Gastrocnemius medialis (tissue), 4 donors: ENCODE measurements at regions not wholly inside any gene's neighbourhood (a gene's known extent, or its start where the extent isn't known, plus 50 kb on each side); places are given as distances from the start of the nearest gene placed in this dataset.

Source experiments
- ATAC-seq, 2 donors: fragments of 150-250 bp; one replicate each; pipeline ENCODE4 v1.9.1; 2016
- DNase-seq, 2 donors: peaks; one replicate each; pipeline ENCODE4 v3.0.0-alpha.2; 2019
- H3K27ac ChIP-seq, 4 donors: fragments of 200-600 bp; sonication (generic); 1 replicate in 1 of 4; 2 replicates in 3 of 4; pipeline ENCODE4 v1.5.1; 2016 to 2018; ENCODE audit warnings: mild to moderate bottlenecking in 2 of 4, moderate library complexity in 1 of 4
- H3K27me3 ChIP-seq, 3 donors: fragments of 200-600 bp; sonication (generic) in 2 of 3; 1 replicate in 1 of 3; 2 replicates in 2 of 3; pipeline versions ENCODE4 v1.5.1 to v1.6.0; 2016 to 2019; ENCODE audit warnings: mild to moderate bottlenecking in 1 of 3, moderate library complexity in 1 of 3
- H3K36me3 ChIP-seq, 2 donors: fragments of 200-600 bp; sonication (generic) in 1 of 2; one replicate each; pipeline ENCODE4 v1.5.1; 2017 to 2018
- H3K4me1 ChIP-seq, 2 donors: fragments of 200-600 bp; sonication (generic) in 1 of 2; one replicate each; pipeline ENCODE4 v1.5.1; 2016 to 2017; ENCODE audit warnings: mild to moderate bottlenecking in 2 of 2
- H3K4me3 ChIP-seq, 4 donors: fragments of 200-600 bp; sonication (generic) in 3 of 4; 1 replicate in 1 of 4; 2 replicates in 3 of 4; pipeline ENCODE4 v1.5.1; 2016 to 2019; ENCODE audit warnings: mild to moderate bottlenecking in 2 of 4
- H3K9me3 ChIP-seq, 3 donors: fragments of 200-600 bp; sonication (generic) in 2 of 3; 1 replicate in 1 of 3; 2 replicates in 2 of 3; pipeline ENCODE4 v1.5.1; 2016 to 2019
- POLR2A ChIP-seq, 2 donors: fragments of 450-650 bp; IDR thresholded peaks; one replicate each; pipeline ENCODE4 v1.6.1; 2017; ENCODE audit warnings: antibody characterized with exemption in 2 of 2, mild to moderate bottlenecking in 2 of 2, moderate library complexity in 2 of 2
- in situ Hi-C, 4 donors: fragments of 200-750 bp; cut with MboI; loops; one replicate each; pipeline versions ENCODE4 v1.15.0 to v1.8.0; 2017; ENCODE audit warnings: low sequenced_read_pairs in 4 of 4
- intact Hi-C: fragments of 100-400 bp; cut with DNase I; formaldehyde crosslinking; loops from one replicate; pipeline ENCODE4 v1.15.1; 2023; ENCODE audit warnings: low total_unique reads
- TF ChIP-seq, protein P1 (sequence below), 5 experiments: fragments of 450-650 bp in 3 of 5; fragments of 200-600 bp in 2 of 5; sonication (generic) in 2 of 5; IDR thresholded peaks in 4 of 5; conservative IDR thresholded peaks in 1 of 5; 1 replicate in 4 of 5; 2 replicates in 1 of 5; pipeline ENCODE4 v1.5.1; 2016 to 2019; ENCODE audit warnings: antibody characterized with exemption in 5 of 5, mild to moderate bottlenecking in 3 of 5, moderate library complexity in 3 of 5

- Histone ChIP-seq H3K27me3 (no peaks in the 10 kb centered on the region), H3K9me3 (no peaks in the 10 kb centered on the region), H3K36me3 (no peaks in the 10 kb centered on the region), H3K4me1 (no peaks in the 10 kb centered on the region), H3K4me3 (no peak overlapping the region), H3K27ac (no peak overlapping the region)
- intact Hi-C loops: no loop called here
- DNase-seq (no peak), ATAC-seq (no peak)
- TF ChIP-seq, protein P1, sequence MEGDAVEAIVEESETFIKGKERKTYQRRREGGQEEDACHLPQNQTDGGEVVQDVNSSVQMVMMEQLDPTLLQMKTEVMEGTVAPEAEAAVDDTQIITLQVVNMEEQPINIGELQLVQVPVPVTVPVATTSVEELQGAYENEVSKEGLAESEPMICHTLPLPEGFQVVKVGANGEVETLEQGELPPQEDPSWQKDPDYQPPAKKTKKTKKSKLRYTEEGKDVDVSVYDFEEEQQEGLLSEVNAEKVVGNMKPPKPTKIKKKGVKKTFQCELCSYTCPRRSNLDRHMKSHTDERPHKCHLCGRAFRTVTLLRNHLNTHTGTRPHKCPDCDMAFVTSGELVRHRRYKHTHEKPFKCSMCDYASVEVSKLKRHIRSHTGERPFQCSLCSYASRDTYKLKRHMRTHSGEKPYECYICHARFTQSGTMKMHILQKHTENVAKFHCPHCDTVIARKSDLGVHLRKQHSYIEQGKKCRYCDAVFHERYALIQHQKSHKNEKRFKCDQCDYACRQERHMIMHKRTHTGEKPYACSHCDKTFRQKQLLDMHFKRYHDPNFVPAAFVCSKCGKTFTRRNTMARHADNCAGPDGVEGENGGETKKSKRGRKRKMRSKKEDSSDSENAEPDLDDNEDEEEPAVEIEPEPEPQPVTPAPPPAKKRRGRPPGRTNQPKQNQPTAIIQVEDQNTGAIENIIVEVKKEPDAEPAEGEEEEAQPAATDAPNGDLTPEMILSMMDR (IDR thresholded peaks at IDR 0.05 in 4 of 5, conservative IDR thresholded peaks at IDR 0.05 in 1 of 5): no peak
- no peak for TF ChIP-seq POLR2A (IDR thresholded peaks at IDR 0.05)
- in situ Hi-C loops: loop anchor here (25.0 kb wide), 3 partner anchors 466 to 541 kb away; partner anchors contain the start of gene CXCL12 (in 2 of the 4)
Measured at GRCh38 chr10:44853796-44854195, 57.3 kb upstream of the TMEM72 start.

DNA sequence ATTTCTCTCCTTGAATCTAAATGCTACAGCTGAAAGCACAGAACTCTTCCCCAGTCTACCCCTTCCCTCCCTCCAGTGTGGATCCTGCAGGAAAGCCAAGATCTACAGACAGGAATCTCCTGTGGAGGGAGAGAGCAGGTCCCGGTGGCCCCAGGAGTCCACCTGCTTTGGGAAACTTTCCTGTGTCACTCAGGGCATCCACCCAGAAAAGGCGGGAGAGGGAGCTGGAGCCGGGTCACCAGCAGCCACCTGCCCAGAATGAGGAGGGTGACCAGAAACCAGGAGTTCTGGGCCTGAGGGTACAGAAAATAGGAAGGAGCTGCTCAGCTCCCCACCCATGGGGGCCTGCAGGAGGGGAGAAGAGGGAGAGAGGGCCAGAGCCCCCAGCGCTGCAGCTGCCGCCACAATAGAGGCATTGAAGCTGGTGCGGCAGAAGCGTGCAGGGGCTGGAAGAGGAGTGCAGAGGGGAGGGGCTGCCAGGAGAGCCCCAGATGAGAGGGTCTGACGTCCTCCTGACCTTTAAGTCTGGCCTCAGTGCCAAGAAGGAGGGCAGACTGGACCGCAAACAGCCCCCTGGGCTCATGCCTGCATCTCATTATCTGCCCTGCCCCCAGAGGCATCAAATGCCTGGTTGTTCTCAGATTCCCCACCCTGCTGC lies 56.3 kb upstream of the TMEM72 start:
- TF ChIP-seq POLR2A (IDR thresholded peaks at IDR 0.05): no peak
- TF ChIP-seq, protein P1 (IDR thresholded peaks at IDR 0.05 in 4 of 5, conservative IDR thresholded peaks at IDR 0.05 in 1 of 5): no peak
- intact Hi-C loops: no loop called here
- Histone ChIP-seq H3K27me3 (no peaks in the 10 kb centered on the region), H3K4me3 (no peak overlapping the region), H3K27ac (no peak overlapping the region), H3K9me3 (no peaks in the 10 kb centered on the region), H3K4me1 (no peaks in the 10 kb centered on the region), H3K36me3 (no peaks in the 10 kb centered on the region)
- DNase-seq (no peak), ATAC-seq (no peak)
- in situ Hi-C loops: loop anchor here (25.0 kb wide), 3 partner anchors 468 to 543 kb away; partner anchors contain the start of gene CXCL12 (in 2 of the 4)

DNA sequence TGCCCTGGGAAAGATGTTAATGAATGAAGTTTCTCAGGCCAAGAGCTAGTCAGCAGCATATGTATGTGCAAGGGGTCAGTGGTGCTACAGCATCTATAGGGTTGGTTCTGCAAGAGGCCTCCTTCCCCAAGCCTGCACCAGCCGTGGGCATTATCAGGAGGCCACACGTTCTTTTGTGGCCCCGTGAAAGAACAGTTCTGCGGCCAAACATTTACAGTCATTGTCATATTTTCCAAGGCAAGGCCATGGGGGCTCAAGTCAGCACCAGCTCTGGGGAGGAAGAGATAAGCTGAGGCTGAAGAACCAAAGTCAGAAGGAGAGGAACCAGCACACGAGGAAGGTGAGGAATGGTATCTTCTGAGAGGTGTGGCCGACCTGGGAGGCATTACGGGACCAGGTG lies 54.4 kb upstream of the TMEM72 start:
- Histone ChIP-seq H3K4me3 (no peak overlapping the region), H3K4me1 (no peaks in the 10 kb centered on the region), H3K36me3 (no peaks in the 10 kb centered on the region), H3K27ac (no peak overlapping the region), H3K9me3 (no peaks in the 10 kb centered on the region), H3K27me3 (no peaks in the 10 kb centered on the region)
- intact Hi-C loops (loop anchor here (2.0 kb wide), 2 partner anchors 470 to 1184 kb away; no protein-coding TSS in a partner anchor), in situ Hi-C loops (loop anchor here (25.0 kb wide), 3 partner anchors 469 to 544 kb away; partner anchors contain the start of gene CXCL12 (in 2 of the 4))
- no peak for DNase-seq
- no peak for ATAC-seq
- TF ChIP-seq, protein P1 (IDR thresholded peaks at IDR 0.05 in 4 of 5, conservative IDR thresholded peaks at IDR 0.05 in 1 of 5): no peak
- TF ChIP-seq POLR2A (IDR thresholded peaks at IDR 0.05): no peak

GRCh38 chr10:44857363-44858016 lies 53.6 kb upstream of the TMEM72 start:
- intact Hi-C loops (loop anchor here (2.0 kb wide), 2 partner anchors 471 to 1185 kb away; no protein-coding TSS in a partner anchor), in situ Hi-C loops (loop anchor here (25.0 kb wide), 3 partner anchors 470 to 545 kb away; partner anchors contain the start of gene CXCL12 (in 2 of the 4))
- Histone ChIP-seq H3K36me3 (no peaks in the 10 kb centered on the region), H3K27me3 (no peaks in the 10 kb centered on the region), H3K4me3 (no peak overlapping the region), H3K9me3 (no peaks in the 10 kb centered on the region), H3K4me1 (no peaks in the 10 kb centered on the region), H3K27ac (no peak overlapping the region)
- TF ChIP-seq, protein P1 (IDR thresholded peaks at IDR 0.05 in 4 of 5, conservative IDR thresholded peaks at IDR 0.05 in 1 of 5): peak; percentile 61 to 95 (median 84)
- TF ChIP-seq POLR2A (IDR thresholded peaks at IDR 0.05): no peak
- DNase-seq (peak; percentile 25 to 29), ATAC-seq (peak; percentile 27 to 57)
